HG02763 (cell line): ENCODE measurements at regions not wholly inside any gene's neighbourhood (a gene's known extent, or its start where the extent isn't known, plus 50 kb on each side); places are given as distances from the start of the nearest gene placed in this dataset.

Experiments used
- ATAC-seq: cut with Tn5 transposase; IDR thresholded peaks from one replicate; pipeline ENCODE4 v1.9.1; 2021; ENCODE audit warnings: mild to moderate bottlenecking, moderate library complexity; ENCODE audit not compliant: unreplicated experiment

- ATAC-seq = no peak
Observed at GRCh38 chr3:44186712-44187111, 55.0 kb upstream of the TOPAZ1 start.
